IMR-90 (cell line): ENCODE measurements at regions not wholly inside any gene's neighbourhood (a gene's known extent, or its start where the extent isn't known, plus 50 kb on each side); places are given as distances from the start of the nearest gene placed in this dataset.

Source experiments
- ATAC-seq: fragments of 200-7000 bp; cut with Tn5 transposase; 2 replicates; pipeline ENCODE4 v1.9.1; 2020; ENCODE audit warnings: low read depth, mild to moderate bottlenecking, moderate library complexity
- BruUV-seq: library from RNA; stranded (reverse); fragments of 400-500 nt; replicated peaks from 2 replicates; lab custom pipeline; 2021; lab: Mats Ljungman, UMichigan
- CTCF ChIA-PET: fragments of 300-600 bp; formaldehyde crosslinking; extraction: SDS; loops from one replicate; lab custom pipeline; 2021; ENCODE audit warnings: antibody characterized with exemption; lab: Yijun Ruan, JAX
- POLR2A ChIA-PET: fragments of 300-600 bp; sonication (Branson Sonifier 250); formaldehyde crosslinking; loops from one replicate; lab custom pipeline; 2022; ENCODE audit warnings: antibody characterized with exemption; ENCODE audit not compliant: unreplicated experiment; lab: Charles Lee
- DNase-seq: peaks from one replicate; pipeline ENCODE4 v3.0.0; 2013
- H2AFZ ChIP-seq: replicated peaks from 2 replicates; pipeline ENCODE3; 2013; ENCODE audit warnings: low read length, mild to moderate bottlenecking; ENCODE audit not compliant: poor library complexity
- H2AK5ac ChIP-seq: 2 replicates; pipeline ENCODE4 v1.6.1; 2013; ENCODE audit warnings: low read depth, low read length, inconsistent platforms
- H2AK9ac ChIP-seq: replicated peaks from 2 replicates; pipeline ENCODE3; 2013; ENCODE audit warnings: mild to moderate bottlenecking, low read depth, low read length, moderate library complexity; ENCODE audit not compliant: poor library complexity
- H2BK120ac ChIP-seq: 2 replicates; pipeline ENCODE4 v1.6.1; 2013; ENCODE audit warnings: low read depth, low read length, inconsistent platforms
- H2BK15ac ChIP-seq: 3 replicates; pipeline ENCODE4 v1.6.1; 2013; ENCODE audit warnings: low read depth, low read length, inconsistent platforms
- H2BK20ac ChIP-seq: 2 replicates; pipeline ENCODE4 v1.6.1; 2013; ENCODE audit warnings: low read depth, mild to moderate bottlenecking, inconsistent platforms, low read length, moderate library complexity
- H2BK5ac ChIP-seq: 2 replicates; pipeline ENCODE4 v1.6.1; 2013; ENCODE audit warnings: mild to moderate bottlenecking, low read depth, low read length, inconsistent platforms; ENCODE audit not compliant: poor library complexity, severe bottlenecking
- H3K14ac ChIP-seq: replicated peaks from 2 replicates; pipeline ENCODE4 v1.6.1; 2013; ENCODE audit warnings: low read depth, low read length, inconsistent platforms
- H3K18ac ChIP-seq: 2 replicates; pipeline ENCODE4 v1.6.1; 2013; ENCODE audit warnings: low read depth, low read length, control low read depth
- H3K23ac ChIP-seq: 2 replicates; pipeline ENCODE4 v1.6.1; 2013; ENCODE audit warnings: low read depth, low read length, inconsistent platforms
- H3K27ac ChIP-seq: 2 replicates; pipeline ENCODE4 v1.5.1; 2013; ENCODE audit warnings: mild to moderate bottlenecking, control low read depth, low read length; ENCODE audit not compliant: insufficient read depth
- H3K27me3 ChIP-seq: 2 replicates; pipeline ENCODE4 v1.6.1; 2013; ENCODE audit warnings: low read length; ENCODE audit not compliant: control insufficient read depth, insufficient read depth
- H3K36me3 ChIP-seq: 2 replicates; pipeline ENCODE4 v1.6.1; 2013; ENCODE audit warnings: low read length, mixed read lengths; ENCODE audit not compliant: control insufficient read depth, insufficient read depth
- H3K4ac ChIP-seq: 2 replicates; pipeline ENCODE4 v1.6.1; 2013; ENCODE audit warnings: low read depth, low read length, inconsistent platforms
- H3K4me1 ChIP-seq: 2 replicates; pipeline ENCODE4 v1.6.1; 2013; ENCODE audit warnings: low read length, mixed read lengths; ENCODE audit not compliant: control insufficient read depth, insufficient read depth
- H3K4me2 ChIP-seq: 2 replicates; pipeline ENCODE4 v1.6.1; 2013; ENCODE audit warnings: low read depth, mild to moderate bottlenecking, control low read depth, low read length, moderate library complexity
- H3K4me3 ChIP-seq: 2 replicates; pipeline ENCODE4 v1.5.1; 2013; ENCODE audit warnings: low read depth, mild to moderate bottlenecking, control low read depth, low read length, moderate library complexity; ENCODE audit not compliant: insufficient read depth
- H3K56ac ChIP-seq: 2 replicates; pipeline ENCODE4 v1.6.1; 2013; ENCODE audit warnings: low read length, inconsistent platforms; ENCODE audit not compliant: insufficient read depth; ENCODE audit errors: extremely low read depth
- H3K79me1 ChIP-seq, 2 experiments: 2 replicates each; pipeline ENCODE4 v1.6.1; 2013; ENCODE audit warnings: low read length in 2 of 2, inconsistent platforms in 1 of 2, low read depth in 1 of 2
- H3K9ac ChIP-seq: 2 replicates; pipeline ENCODE4 v1.6.1; 2013; ENCODE audit warnings: low read depth, low read length, control low read depth
- H3K9me1 ChIP-seq: 2 replicates; pipeline ENCODE4 v1.6.1; 2013; ENCODE audit warnings: low read length, inconsistent platforms; ENCODE audit not compliant: insufficient read depth
- H3K9me3 ChIP-seq: 2 replicates; pipeline ENCODE4 v1.6.1; 2013; ENCODE audit warnings: low read length; ENCODE audit not compliant: control insufficient read depth, insufficient read depth
- H4K20me1 ChIP-seq: 2 replicates; pipeline ENCODE4 v1.6.1; 2013; ENCODE audit warnings: low read length, inconsistent platforms; ENCODE audit not compliant: insufficient read depth
- H4K5ac ChIP-seq: 2 replicates; pipeline ENCODE4 v1.6.1; 2013; ENCODE audit warnings: mild to moderate bottlenecking, low read depth, low read length, control low read depth
- H4K8ac ChIP-seq, 2 experiments: 2 replicates each; pipeline ENCODE4 v1.6.1; 2013; ENCODE audit warnings: low read depth in 2 of 2, low read length in 2 of 2, control low read depth in 1 of 2, inconsistent platforms in 1 of 2
- H4K91ac ChIP-seq: 2 replicates; pipeline ENCODE4 v1.6.1; 2013; ENCODE audit warnings: low read depth, low read length, inconsistent platforms; ENCODE audit not compliant: insufficient read depth
- CTCF ChIP-seq: conservative IDR thresholded peaks from 2 replicates; pipeline ENCODE4 v1.5.1; 2012; ENCODE audit warnings: mild to moderate bottlenecking, low read depth, low read length, improper control_type of control experiment
- RAD21 ChIP-seq: IDR thresholded peaks from 2 replicates; pipeline ENCODE4 v1.6.1; 2012; ENCODE audit warnings: low read length, improper control_type of control experiment
- WGBS, 2 experiments: methylation state at CpG; one replicate each; pipeline versions ENCODE4 v1.1.5 to v1.1.7; 2013; ENCODE audit warnings: missing lambda C conversion rate in 2 of 2; ENCODE audit not compliant: insufficient read length in 1 of 2; ENCODE audit errors: extremely low coverage in 2 of 2; 5-methylcytosine and 5-hydroxymethylcytosine counted together
- dilution Hi-C: fragments of 300-500 bp; cut with HindIII; formaldehyde crosslinking; loops from one replicate; pipeline ENCODE4 v1.14.3; 2018; ENCODE audit warnings: low sequenced_read_pairs; ENCODE audit not compliant: unreplicated experiment
- in situ Hi-C: fragments of 300-500 bp; cut with MboI; formaldehyde crosslinking; loops from 3 replicates; pipeline ENCODE4 v1.14.3; 2019; ENCODE audit warnings: low sequenced_read_pairs, inconsistent platforms, mixed read lengths
- intact Hi-C: fragments of 100-400 bp; cut with micrococcal nuclease; formaldehyde crosslinking; loops from 2 replicates; pipeline ENCODE4 v1.10.0; 2022

- no TSS peak for BruUV-seq
Measured at GRCh38 chr12:37546206-37546605, 770.4 kb upstream of the ALG10B start.

More at GRCh38 chr12:37546206-37546605, 770.4 kb upstream of the ALG10B start:
- intact Hi-C loops: no loop called here
- POLR2A ChIA-PET: no interaction called here
- in situ Hi-C loops: no loop called here
- H3K14ac ChIP-seq: no peak overlapping the region
- TF ChIP-seq RAD21: no peak
- no peak for TF ChIP-seq CTCF
- H3K4ac ChIP-seq: no peak overlapping the region
- CTCF ChIA-PET: no interaction called here
- H2AFZ ChIP-seq: no peak overlapping the region
- H3K4me2 ChIP-seq: no peak overlapping the region
- no peaks in the 10 kb centered on the region for H3K79me1 ChIP-seq
- no peaks in the 10 kb centered on the region for H3K36me3 ChIP-seq
- dilution Hi-C loops: no loop called here
- H2AK5ac ChIP-seq: no peak overlapping the region
- DNase-seq: no peak
- no peak overlapping the region for H4K5ac ChIP-seq
- no peaks in the 10 kb centered on the region for H4K20me1 ChIP-seq
- H3K23ac ChIP-seq: no peak overlapping the region
- H2BK15ac ChIP-seq: no peak overlapping the region
- H3K18ac ChIP-seq: no peak overlapping the region
- H3K27ac ChIP-seq: no peak overlapping the region
- no peak overlapping the region for H3K9ac ChIP-seq
- H2BK5ac ChIP-seq: no peak overlapping the region
- no peak overlapping the region for H2BK120ac ChIP-seq
- H3K9me1 ChIP-seq: no peaks in the 10 kb centered on the region
- H3K27me3 ChIP-seq: no peaks in the 10 kb centered on the region
- 87% methylated on average over 9 of the region's 10 CpGs; no CpG with 5 or more reads in 1 of the 2 experiments for WGBS, 2 experiments
- no peak overlapping the region for H2AK9ac ChIP-seq
- no peak overlapping the region for H4K91ac ChIP-seq
- H3K4me1 ChIP-seq: no peaks in the 10 kb centered on the region
- H3K4me3 ChIP-seq: no peak overlapping the region
- no peak overlapping the region for H3K56ac ChIP-seq
- H2BK20ac ChIP-seq: no peak overlapping the region
- no peak for ATAC-seq
- peaks cover 50% of the 10 kb centered on the region for H3K9me3 ChIP-seq
- H4K8ac ChIP-seq: no peak overlapping the region
